GM12892 (cell line): ENCODE measurements at regions not wholly inside any gene's neighbourhood (a gene's known extent, or its start where the extent isn't known, plus 50 kb on each side); places are given as distances from the start of the nearest gene placed in this dataset.

ENCODE experiments used
- DNase-seq: peaks from one replicate; pipeline ENCODE4 v3.0.0; 2011; ENCODE audit not compliant: insufficient read length
- FAIRE-seq: peaks from 2 replicates; lab custom pipeline; 2011; peaks lifted over from hg19 to GRCh38; lab: Jason Lieb, UNC
- POLR2A ChIP-seq: IDR thresholded peaks from 2 replicates; pipeline ENCODE4 v1.6.1; 2011; ENCODE audit warnings: low read depth, low read length, control low read depth
- POLR2AphosphoS5 ChIP-seq: IDR thresholded peaks from 2 replicates; pipeline ENCODE4 v1.6.1; 2011; ENCODE audit warnings: low read depth, low read length, control low read depth
- TAF1 ChIP-seq: IDR thresholded peaks from 2 replicates; pipeline ENCODE4 v1.6.1; 2011; ENCODE audit warnings: low read depth, mild to moderate bottlenecking, control low read depth, low read length, borderline replicate concordance

DNA sequence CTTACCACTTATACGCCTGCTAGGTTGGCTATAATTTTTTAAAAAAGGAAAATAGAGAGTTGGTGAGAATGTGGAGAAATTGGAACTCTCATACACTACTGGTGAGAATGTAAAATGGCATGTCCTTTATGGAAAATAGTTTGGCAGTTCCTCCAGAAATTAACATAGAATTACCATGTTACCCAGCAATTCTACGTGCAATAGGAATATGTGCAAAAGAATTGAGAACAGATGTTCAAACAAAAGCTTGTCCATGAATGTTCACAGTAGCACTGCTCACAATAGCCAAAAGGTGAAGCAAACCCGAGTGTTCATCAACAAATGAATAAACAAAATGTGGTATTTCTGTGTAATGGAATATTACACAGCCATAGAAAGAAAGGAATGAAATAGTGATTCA lies 592.2 kb downstream of the DHX35 start:
- TF ChIP-seq TAF1 = no peak
- no peak for FAIRE-seq
- no peak for DNase-seq

DNA sequence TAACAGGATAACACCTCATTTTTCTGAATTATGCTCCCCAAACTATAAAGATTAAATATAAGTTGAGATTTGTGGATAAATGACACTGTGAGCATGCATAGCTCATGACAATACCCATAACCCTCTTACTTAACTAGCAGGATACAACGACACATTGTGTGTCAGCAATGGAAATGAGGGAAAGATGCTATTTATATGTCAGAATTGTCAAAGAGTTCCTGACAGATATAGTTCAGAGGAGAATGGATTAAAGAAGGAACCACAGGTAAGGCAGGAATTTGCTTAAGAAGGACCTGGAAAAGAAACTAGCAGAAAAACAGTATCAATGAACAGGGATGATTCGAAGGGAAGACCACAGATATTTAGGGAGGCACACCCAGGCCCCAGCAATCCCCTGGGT lies 591.0 kb downstream of the DHX35 start:
- FAIRE-seq (no peak), DNase-seq (no peak)
- TF ChIP-seq POLR2AphosphoS5 (no peak), POLR2A (no peak), TAF1 (no peak)

DNA sequence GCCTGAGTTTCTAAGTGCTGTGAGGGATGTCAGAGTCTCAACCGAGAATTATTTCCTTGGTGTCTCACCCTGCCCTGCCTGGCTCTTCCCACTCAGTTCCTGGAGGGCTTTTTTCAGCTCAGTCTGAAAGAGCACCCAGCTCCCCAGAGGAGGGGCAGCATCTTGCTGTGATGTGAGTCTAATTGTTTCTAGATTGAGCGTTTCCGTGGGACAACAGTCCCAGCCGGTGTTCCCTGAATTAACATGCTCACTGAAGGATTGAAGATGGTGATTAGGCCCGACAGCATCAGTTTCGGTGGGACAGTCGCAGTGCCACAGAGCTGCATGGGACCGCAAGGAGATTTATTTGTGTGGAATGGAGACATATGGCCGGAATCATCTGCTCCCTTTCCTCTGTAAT lies 587.6 kb downstream of the DHX35 start:
- FAIRE-seq (no peak), DNase-seq (no peak)
- TF ChIP-seq POLR2A = no peak
- TF ChIP-seq POLR2AphosphoS5 = no peak
- no peak for TF ChIP-seq TAF1

DNA sequence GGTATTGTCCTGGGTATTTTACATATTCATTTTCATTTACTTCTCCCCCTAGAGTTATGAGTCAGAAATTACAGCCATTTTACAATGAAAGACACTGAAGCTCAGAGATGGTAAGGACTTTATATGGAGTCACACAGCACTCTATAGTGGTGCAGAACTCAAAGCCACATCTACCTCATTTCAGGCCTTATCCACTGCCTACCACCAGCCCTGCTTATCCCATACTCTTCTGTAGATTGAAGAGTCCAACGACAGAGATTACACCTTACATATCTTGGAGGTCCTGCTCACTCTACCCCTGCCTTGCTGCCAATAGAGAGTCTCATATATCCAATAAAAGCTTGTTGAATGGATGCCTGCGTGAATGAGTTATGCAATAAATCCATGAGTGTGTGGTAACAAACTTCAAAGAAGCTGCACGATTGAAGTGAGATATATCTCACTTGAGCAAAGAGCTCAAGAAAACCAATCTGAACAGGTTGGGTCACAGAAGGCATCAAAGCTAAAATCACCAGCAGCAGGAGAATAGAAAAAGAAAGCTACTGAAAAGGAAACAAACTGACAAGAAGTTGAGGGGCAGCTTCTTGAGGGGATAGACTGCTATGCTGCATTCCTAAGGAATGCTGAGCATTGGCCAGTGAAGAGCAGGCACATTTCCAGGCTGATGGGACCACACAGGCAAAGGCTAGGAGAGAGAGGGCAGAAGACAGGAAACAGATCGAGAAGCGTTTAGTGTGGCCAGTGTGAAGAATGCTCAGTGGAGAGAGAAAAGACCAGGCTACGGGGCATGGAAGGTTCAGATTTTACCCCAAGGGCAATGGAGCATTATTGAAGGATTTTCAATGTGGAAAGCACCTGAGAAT lies 585.6 kb downstream of the DHX35 start:
- FAIRE-seq (no peak), DNase-seq (no peak)
- TF ChIP-seq TAF1 (no peak), POLR2AphosphoS5 (no peak), POLR2A (no peak)

DNA sequence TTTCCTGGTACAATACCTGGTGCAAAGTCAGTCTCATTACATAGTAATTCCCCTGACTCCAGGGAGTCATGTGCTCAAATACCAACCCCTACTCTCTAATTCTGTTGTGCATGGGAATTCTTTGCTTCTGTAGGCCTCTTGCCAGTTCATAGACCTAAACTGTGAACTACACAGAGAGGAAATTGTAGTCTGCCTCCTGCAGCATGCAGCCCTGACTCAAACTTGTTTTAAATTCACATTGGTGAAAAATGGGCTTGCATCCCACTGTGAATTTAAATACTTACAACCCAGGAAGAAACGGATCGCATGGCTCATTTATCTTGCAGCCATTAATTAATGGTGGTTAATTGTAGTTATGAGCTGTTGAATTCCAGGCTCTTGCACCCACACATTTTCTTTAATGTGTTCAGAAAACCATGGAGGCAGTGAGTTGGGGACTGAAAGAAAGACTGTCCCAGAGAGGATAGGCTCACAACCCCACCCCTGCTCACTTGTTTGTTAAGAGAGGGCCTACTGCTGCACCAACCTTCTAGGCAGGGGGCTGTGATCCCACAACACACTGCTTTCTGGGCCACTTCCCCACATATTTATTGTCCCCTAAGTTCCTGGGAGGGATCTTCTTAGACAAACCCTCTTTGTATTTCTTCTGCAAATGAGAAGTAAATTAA lies 579.1 kb downstream of the DHX35 start:
- no peak for DNase-seq
- no peak for TF ChIP-seq TAF1
- no peak for TF ChIP-seq POLR2A
- no peak for TF ChIP-seq POLR2AphosphoS5
- FAIRE-seq = no peak

DNA sequence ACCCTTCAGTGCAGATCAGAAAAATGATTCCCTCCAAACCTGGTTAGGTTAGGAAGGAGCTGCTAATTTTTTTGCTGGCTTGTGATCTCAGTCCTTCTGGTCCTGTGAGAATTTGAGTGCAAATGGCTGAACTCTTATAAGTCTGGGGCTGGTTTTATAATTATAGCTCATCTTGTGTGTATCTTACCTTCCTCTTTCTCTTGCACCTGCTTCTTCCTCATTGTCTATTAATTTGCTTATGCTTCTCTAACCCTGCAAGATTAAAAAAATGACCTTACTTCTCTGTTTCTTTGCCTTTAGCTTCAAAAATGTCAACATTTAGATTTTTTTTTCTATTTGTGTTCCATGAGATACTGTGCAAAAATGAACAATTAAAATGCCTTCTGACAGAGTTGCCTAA lies 576.2 kb downstream of the DHX35 start:
- no peak for TF ChIP-seq POLR2A
- TF ChIP-seq TAF1 = no peak
- TF ChIP-seq POLR2AphosphoS5 = no peak
- DNase-seq (no peak), FAIRE-seq (no peak)

DNA sequence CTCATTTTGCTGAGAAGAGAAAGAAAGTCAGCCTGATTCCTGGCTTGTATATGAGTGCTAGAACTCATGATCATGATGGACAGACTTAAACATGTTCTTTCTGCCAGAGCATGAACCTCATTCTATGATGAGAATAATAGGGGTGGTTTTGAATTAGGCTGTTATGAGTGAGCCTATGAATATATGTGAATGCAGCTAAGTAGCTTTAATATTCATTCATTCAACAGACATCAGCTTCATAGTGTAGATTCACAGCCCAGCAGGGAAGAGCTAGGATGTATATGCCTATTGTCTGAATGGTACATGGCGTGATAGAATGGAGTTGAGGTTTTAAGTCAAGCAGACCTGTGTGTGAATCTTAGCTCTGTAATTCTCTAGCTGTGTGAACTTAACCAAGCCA lies 573.2 kb downstream of the DHX35 start:
- DNase-seq (no peak), FAIRE-seq (no peak)
- TF ChIP-seq TAF1 (no peak), POLR2AphosphoS5 (no peak), POLR2A (no peak)

DNA sequence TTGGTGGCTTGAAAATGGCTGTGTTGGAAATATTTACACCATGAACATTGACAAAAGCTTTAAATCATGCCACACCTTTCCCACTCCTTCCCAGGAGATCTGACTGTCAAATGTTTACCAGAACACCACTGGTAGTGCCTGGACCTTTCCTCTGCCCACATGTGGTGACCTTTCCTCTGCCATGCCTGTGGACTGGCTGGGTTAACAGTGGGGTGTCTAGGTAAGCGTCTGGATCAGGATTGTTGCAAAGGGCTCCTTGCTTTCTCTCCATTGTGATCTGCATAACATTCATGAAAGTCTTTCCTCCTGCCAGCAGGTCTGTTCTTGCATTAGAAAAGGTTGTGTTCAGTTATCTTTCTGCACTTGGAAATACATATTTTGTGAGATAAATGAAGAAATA lies 572.7 kb downstream of the DHX35 start:
- no peak for DNase-seq
- no peak for FAIRE-seq
- no peak for TF ChIP-seq POLR2AphosphoS5
- no peak for TF ChIP-seq TAF1
- TF ChIP-seq POLR2A = no peak

DNA sequence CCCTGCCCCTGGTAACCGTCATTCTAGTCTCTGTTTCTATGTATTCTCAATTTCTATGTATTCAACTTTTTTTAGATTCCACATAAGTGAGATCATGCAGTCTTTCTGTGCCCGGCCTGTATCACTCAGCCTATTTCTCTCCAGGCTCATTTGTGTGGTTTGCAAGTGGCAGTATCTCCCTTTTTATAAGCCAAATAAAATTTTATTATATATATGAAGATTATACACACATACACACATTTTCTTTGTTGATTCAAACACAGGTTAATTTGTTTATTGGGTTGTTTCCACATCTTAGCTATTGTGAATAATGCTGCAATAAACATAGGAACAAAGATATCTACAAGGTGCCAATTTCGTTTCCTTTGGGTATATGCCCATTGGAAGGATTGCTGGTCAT lies 571.7 kb downstream of the DHX35 start:
- FAIRE-seq (no peak), DNase-seq (no peak)
- TF ChIP-seq TAF1 (no peak), POLR2AphosphoS5 (no peak), POLR2A (no peak)

DNA sequence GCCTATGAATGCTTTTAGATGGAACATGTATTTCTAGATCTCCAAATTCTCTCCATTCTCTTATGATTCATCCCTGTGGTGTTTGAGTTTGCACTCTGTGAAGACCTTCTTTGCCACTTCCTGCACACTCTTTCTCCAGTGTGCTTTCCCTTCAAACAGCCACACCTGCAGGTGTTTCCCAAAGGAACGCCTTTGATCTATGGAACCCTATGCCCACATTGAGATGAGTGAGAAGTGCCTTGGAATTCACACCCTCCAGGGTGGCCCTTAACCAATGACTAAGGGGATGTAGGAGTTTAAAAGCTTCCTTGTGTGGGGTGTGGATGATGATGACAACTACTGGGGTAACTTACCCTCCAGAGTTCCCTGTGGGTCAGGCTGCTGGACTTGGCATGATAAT lies 570.1 kb downstream of the DHX35 start:
- DNase-seq (no peak), FAIRE-seq (no peak)
- TF ChIP-seq POLR2AphosphoS5 (no peak), TAF1 (no peak), POLR2A (no peak)

DNA sequence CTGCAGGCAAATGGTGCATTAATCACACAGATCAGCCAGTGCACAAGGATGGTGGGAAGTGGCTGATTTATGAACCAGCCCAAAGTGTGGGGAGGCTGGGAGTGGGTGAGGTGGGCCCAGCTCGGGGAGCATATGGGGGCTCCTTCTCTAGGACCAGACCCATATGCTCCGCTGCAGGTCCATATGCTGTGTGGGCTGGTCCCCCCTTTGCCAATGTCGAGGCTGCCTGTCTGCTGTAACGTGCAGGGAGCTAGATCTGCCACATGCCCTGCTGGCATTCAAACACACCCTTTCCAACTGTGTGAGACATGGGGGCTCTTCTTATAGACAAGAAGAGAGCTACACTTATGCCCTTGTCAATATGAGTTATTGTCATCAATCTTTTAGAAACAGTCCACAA lies 566.3 kb downstream of the DHX35 start:
- no peak for FAIRE-seq
- no peak for DNase-seq
- TF ChIP-seq TAF1 (no peak), POLR2A (no peak), POLR2AphosphoS5 (no peak)

DNA sequence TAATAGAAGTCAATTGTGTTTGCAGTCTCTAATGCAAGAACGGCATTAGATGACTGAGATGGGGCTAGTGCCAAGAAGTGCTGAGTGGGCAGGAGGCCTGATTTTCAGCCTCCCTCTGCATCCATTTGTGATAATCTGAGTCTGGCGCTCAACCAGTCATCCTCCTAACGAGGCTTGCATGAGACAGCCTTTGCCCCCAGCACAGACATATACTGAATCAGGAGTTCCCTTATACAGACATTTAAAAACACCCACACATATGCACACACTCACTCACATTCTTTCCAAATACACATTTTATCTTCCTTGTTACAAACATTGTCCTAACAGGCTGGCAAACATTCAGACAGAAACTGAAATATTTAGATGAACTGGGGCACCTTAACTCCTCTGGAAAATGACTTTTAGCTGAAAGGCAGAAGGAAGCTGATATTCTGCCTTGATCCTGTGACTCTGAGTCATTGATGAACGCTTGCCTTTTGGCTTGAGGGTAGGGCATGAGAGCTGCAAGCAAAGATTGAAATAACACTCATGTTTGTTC lies 562.3 kb downstream of the DHX35 start:
- DNase-seq (no peak), FAIRE-seq (no peak)
- TF ChIP-seq POLR2A = no peak
- no peak for TF ChIP-seq POLR2AphosphoS5
- no peak for TF ChIP-seq TAF1

DNA sequence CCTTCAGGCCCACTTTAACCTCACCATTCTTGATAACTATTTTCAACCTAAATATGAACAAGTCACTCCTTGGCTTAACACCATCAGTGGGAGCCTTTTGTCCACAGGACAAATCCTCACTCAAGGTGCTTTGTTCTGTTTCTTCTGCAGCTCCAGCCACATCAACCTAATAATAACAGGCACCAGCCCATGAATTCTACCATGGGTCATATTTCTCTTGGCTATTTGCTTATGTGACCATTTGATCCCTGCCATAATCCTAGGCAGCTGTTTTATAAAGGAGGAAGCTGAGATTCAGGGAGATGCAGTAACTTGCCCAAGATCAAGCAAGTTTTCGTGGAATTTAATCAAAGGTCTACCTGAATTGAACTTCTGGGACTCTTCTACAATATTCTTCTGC lies 561.3 kb downstream of the DHX35 start:
- no peak for TF ChIP-seq POLR2A
- TF ChIP-seq TAF1 = no peak
- TF ChIP-seq POLR2AphosphoS5 = no peak
- DNase-seq (no peak), FAIRE-seq (no peak)
